ENCODE measurements at regions not wholly inside any gene's neighbourhood (a gene's known extent, or its start where the extent isn't known, plus 50 kb on each side); places are given as distances from the start of the nearest gene placed in this dataset.

DNA sequence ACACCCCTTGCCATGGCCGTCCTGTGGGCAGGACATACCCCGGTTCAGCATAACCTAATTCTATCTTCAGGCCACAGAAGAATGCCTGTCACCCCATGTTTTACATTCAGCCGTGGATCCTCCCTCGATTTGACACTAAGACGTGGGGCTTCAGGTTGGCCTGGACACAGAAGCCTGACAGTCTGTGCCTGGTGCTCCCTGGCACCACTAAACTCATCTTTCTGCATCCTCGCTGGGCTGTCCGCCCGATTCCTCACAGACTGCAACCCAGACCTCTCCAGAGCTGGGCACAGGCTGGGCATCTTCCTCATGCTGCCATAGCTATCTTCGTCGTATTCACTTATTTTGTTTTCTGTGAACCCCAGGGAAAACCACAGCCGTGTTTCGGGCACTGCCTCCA, 117.8 kb upstream of the IQSEC1 start:
- TF ChIP-seq, protein P1, sequence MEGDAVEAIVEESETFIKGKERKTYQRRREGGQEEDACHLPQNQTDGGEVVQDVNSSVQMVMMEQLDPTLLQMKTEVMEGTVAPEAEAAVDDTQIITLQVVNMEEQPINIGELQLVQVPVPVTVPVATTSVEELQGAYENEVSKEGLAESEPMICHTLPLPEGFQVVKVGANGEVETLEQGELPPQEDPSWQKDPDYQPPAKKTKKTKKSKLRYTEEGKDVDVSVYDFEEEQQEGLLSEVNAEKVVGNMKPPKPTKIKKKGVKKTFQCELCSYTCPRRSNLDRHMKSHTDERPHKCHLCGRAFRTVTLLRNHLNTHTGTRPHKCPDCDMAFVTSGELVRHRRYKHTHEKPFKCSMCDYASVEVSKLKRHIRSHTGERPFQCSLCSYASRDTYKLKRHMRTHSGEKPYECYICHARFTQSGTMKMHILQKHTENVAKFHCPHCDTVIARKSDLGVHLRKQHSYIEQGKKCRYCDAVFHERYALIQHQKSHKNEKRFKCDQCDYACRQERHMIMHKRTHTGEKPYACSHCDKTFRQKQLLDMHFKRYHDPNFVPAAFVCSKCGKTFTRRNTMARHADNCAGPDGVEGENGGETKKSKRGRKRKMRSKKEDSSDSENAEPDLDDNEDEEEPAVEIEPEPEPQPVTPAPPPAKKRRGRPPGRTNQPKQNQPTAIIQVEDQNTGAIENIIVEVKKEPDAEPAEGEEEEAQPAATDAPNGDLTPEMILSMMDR (IDR thresholded peaks at IDR 0.05), result no peak
- TF ChIP-seq EP300 (IDR thresholded peaks at IDR 0.05) (no peak), POLR2A (IDR thresholded peaks at IDR 0.05) (no peak)

Measured in ovary (tissue), 3 donors.